ENCODE measurements at regions not wholly inside any gene's neighbourhood (a gene's known extent, or its start where the extent isn't known, plus 50 kb on each side); places are given as distances from the start of the nearest gene placed in this dataset.

GRCh38 chr22:48425091-48425506 is 1402.6 kb downstream of the BRD1 start:
- FAIRE-seq (no peak), DNase-seq (ENCODE audit: insufficient read length, low spot score) (no peak)
- TF ChIP-seq POU2F2 (IDR thresholded peaks at IDR 0.05; ENCODE audit: low read depth, low read length) (no peak), POLR2AphosphoS5 (IDR thresholded peaks at IDR 0.05; ENCODE audit: low read depth, low read length) (no peak), TAF1 (IDR thresholded peaks at IDR 0.05; ENCODE audit: low read depth, low read length) (no peak), SPI1 (IDR thresholded peaks at IDR 0.05; ENCODE audit: low read depth, low read length) (no peak), POLR2A (IDR thresholded peaks at IDR 0.05; ENCODE audit: low read depth, low read length) (no peak)

GRCh38 chr22:48424661-48425060 is 1403.0 kb downstream of the BRD1 start:
- FAIRE-seq: no peak
- TF ChIP-seq POLR2AphosphoS5 (IDR thresholded peaks at IDR 0.05; ENCODE audit: low read depth, low read length): no peak
- TF ChIP-seq POU2F2 (IDR thresholded peaks at IDR 0.05; ENCODE audit: low read depth, low read length): no peak
- TF ChIP-seq PAX5 (IDR thresholded peaks at IDR 0.05; ENCODE audit: insufficient read depth, low read length, severe bottlenecking): no peak
- no peak for TF ChIP-seq POLR2A (IDR thresholded peaks at IDR 0.05; ENCODE audit: low read depth, low read length)
- no peak for TF ChIP-seq SPI1 (IDR thresholded peaks at IDR 0.05; ENCODE audit: low read depth, low read length)
- TF ChIP-seq TAF1 (IDR thresholded peaks at IDR 0.05; ENCODE audit: low read depth, low read length): no peak
- DNase-seq (ENCODE audit: insufficient read length, low spot score): no peak

- DNase-seq (ENCODE audit: insufficient read length, low spot score) (no peak), FAIRE-seq (no peak)
- no peak for TF ChIP-seq PAX5 (IDR thresholded peaks at IDR 0.05; ENCODE audit: insufficient read depth, low read length, severe bottlenecking)
- TF ChIP-seq POLR2A (IDR thresholded peaks at IDR 0.05; ENCODE audit: low read depth, low read length): no peak
- no peak for TF ChIP-seq TAF1 (IDR thresholded peaks at IDR 0.05; ENCODE audit: low read depth, low read length)
- TF ChIP-seq POLR2AphosphoS5 (IDR thresholded peaks at IDR 0.05; ENCODE audit: low read depth, low read length): no peak
- TF ChIP-seq SPI1 (IDR thresholded peaks at IDR 0.05; ENCODE audit: low read depth, low read length): no peak
- TF ChIP-seq POU2F2 (IDR thresholded peaks at IDR 0.05; ENCODE audit: low read depth, low read length): no peak
Observed at GRCh38 chr22:48424201-48424627, 1403.5 kb downstream of the BRD1 start.

GRCh38 chr22:48423481-48423911 is 1404.2 kb downstream of the BRD1 start:
- FAIRE-seq: no peak
- no peak for DNase-seq (ENCODE audit: insufficient read length, low spot score)
- TF ChIP-seq POLR2A (IDR thresholded peaks at IDR 0.05; ENCODE audit: low read depth, low read length): no peak
- TF ChIP-seq TAF1 (IDR thresholded peaks at IDR 0.05; ENCODE audit: low read depth, low read length): no peak
- no peak for TF ChIP-seq POU2F2 (IDR thresholded peaks at IDR 0.05; ENCODE audit: low read depth, low read length)
- no peak for TF ChIP-seq SPI1 (IDR thresholded peaks at IDR 0.05; ENCODE audit: low read depth, low read length)
- TF ChIP-seq POLR2AphosphoS5 (IDR thresholded peaks at IDR 0.05; ENCODE audit: low read depth, low read length): no peak
- no peak for TF ChIP-seq PAX5 (IDR thresholded peaks at IDR 0.05; ENCODE audit: insufficient read depth, low read length, severe bottlenecking)

GRCh38 chr22:48422900-48423480 is 1404.7 kb downstream of the BRD1 start:
- DNase-seq (ENCODE audit: insufficient read length, low spot score) (no peak), FAIRE-seq (no peak)
- no peak for TF ChIP-seq TAF1 (IDR thresholded peaks at IDR 0.05; ENCODE audit: low read depth, low read length)
- no peak for TF ChIP-seq PAX5 (IDR thresholded peaks at IDR 0.05; ENCODE audit: insufficient read depth, low read length, severe bottlenecking)

GRCh38 chr22:48418831-48419230 is 1408.8 kb downstream of the BRD1 start:
- DNase-seq (ENCODE audit: insufficient read length, low spot score): no peak
- TF ChIP-seq POLR2A (IDR thresholded peaks at IDR 0.05; ENCODE audit: low read depth, low read length): no peak
- TF ChIP-seq POU2F2 (IDR thresholded peaks at IDR 0.05; ENCODE audit: low read depth, low read length): no peak
- TF ChIP-seq TAF1 (IDR thresholded peaks at IDR 0.05; ENCODE audit: low read depth, low read length): no peak
- TF ChIP-seq SPI1 (IDR thresholded peaks at IDR 0.05; ENCODE audit: low read depth, low read length): no peak
- no peak for TF ChIP-seq PAX5 (IDR thresholded peaks at IDR 0.05; ENCODE audit: insufficient read depth, low read length, severe bottlenecking)
- TF ChIP-seq POLR2AphosphoS5 (IDR thresholded peaks at IDR 0.05; ENCODE audit: low read depth, low read length): no peak
- FAIRE-seq: no peak

GRCh38 chr22:48417225-48418070 is 1410.2 kb downstream of the BRD1 start:
- DNase-seq (ENCODE audit: insufficient read length, low spot score) (no peak), FAIRE-seq (no peak)
- no peak for TF ChIP-seq POLR2AphosphoS5 (IDR thresholded peaks at IDR 0.05; ENCODE audit: low read depth, low read length)

- TF ChIP-seq POLR2A (IDR thresholded peaks at IDR 0.05; ENCODE audit: low read depth, low read length) (no peak), POU2F2 (IDR thresholded peaks at IDR 0.05; ENCODE audit: low read depth, low read length) (no peak), SPI1 (IDR thresholded peaks at IDR 0.05; ENCODE audit: low read depth, low read length) (no peak), PAX5 (IDR thresholded peaks at IDR 0.05; ENCODE audit: insufficient read depth, low read length, severe bottlenecking) (no peak), POLR2AphosphoS5 (IDR thresholded peaks at IDR 0.05; ENCODE audit: low read depth, low read length) (no peak), TAF1 (IDR thresholded peaks at IDR 0.05; ENCODE audit: low read depth, low read length) (no peak)
- no peak for DNase-seq (ENCODE audit: insufficient read length, low spot score)
Observed at GRCh38 chr22:48416396-48417224, 1411.1 kb downstream of the BRD1 start.

GRCh38 chr22:48415520-48415919 is 1412.2 kb downstream of the BRD1 start:
- FAIRE-seq: no peak
- TF ChIP-seq POU2F2 (IDR thresholded peaks at IDR 0.05; ENCODE audit: low read depth, low read length): no peak
- no peak for TF ChIP-seq POLR2AphosphoS5 (IDR thresholded peaks at IDR 0.05; ENCODE audit: low read depth, low read length)
- no peak for TF ChIP-seq SPI1 (IDR thresholded peaks at IDR 0.05; ENCODE audit: low read depth, low read length)
- TF ChIP-seq POLR2A (IDR thresholded peaks at IDR 0.05; ENCODE audit: low read depth, low read length): no peak
- no peak for TF ChIP-seq TAF1 (IDR thresholded peaks at IDR 0.05; ENCODE audit: low read depth, low read length)
- TF ChIP-seq PAX5 (IDR thresholded peaks at IDR 0.05; ENCODE audit: insufficient read depth, low read length, severe bottlenecking): no peak
- no peak for DNase-seq (ENCODE audit: insufficient read length, low spot score)

More at GRCh38 chr22:48416396-48417224, 1411.1 kb downstream of the BRD1 start:
- FAIRE-seq: no peak

All from GM12891 (cell line).